Ovary (tissue), 3 donors: ENCODE measurements at regions not wholly inside any gene's neighbourhood (a gene's known extent, or its start where the extent isn't known, plus 50 kb on each side); places are given as distances from the start of the nearest gene placed in this dataset.

Experiments used
- CTCF ChIP-seq, 3 donors: fragments of 450-650 bp in 2 of 3; fragments of 200-600 bp in 1 of 3; IDR thresholded peaks; one replicate each; pipeline versions ENCODE4 v1.5.1 to v1.8.0; 2016 to 2022; ENCODE audit warnings: antibody characterized with exemption in 3 of 3, mild to moderate bottlenecking in 1 of 3
- POLR2A ChIP-seq: fragments of 450-650 bp; IDR thresholded peaks from one replicate; pipeline ENCODE4 v1.6.1; 2017; ENCODE audit warnings: antibody characterized with exemption, mild to moderate bottlenecking, moderate library complexity
- donor health status: DM: no; HTN: no; CAD: no.

GRCh38 chr20:52864916-52865605 is 107.1 kb upstream of the TSHZ2 start:
- TF ChIP-seq POLR2A (no peak), CTCF (IDR thresholded peaks at IDR 0.05) (no peak)
